HCEC 1CT (cell line): ENCODE measurements at regions not wholly inside any gene's neighbourhood (a gene's known extent, or its start where the extent isn't known, plus 50 kb on each side); places are given as distances from the start of the nearest gene placed in this dataset.

Source experiments
- DNase-seq: peaks from one replicate; pipeline ENCODE4 v3.0.0-alpha.2; 2017

GRCh38 chr6:21524201-21524600, 69.3 kb upstream of the SOX4 start:
- no peak for DNase-seq

GRCh38 chr6:21526974-21527373, 66.6 kb upstream of the SOX4 start:
- DNase-seq, result no peak

GRCh38 chr6:21527731-21528130, 65.8 kb upstream of the SOX4 start:
- DNase-seq, result no peak

- DNase-seq, result no peak
Measured at GRCh38 chr6:21529431-21529830, 64.1 kb upstream of the SOX4 start.

GRCh38 chr6:21531393-21531792, 62.2 kb upstream of the SOX4 start:
- DNase-seq, result no peak

GRCh38 chr6:21533678-21534077, 59.9 kb upstream of the SOX4 start:
- DNase-seq, result no peak

GRCh38 chr6:21536280-21536766, 57.2 kb upstream of the SOX4 start:
- no peak for DNase-seq

GRCh38 chr6:21537637-21538036, 55.9 kb upstream of the SOX4 start:
- DNase-seq, result no peak

- peak; percentile 25 for DNase-seq
Measured at GRCh38 chr6:21538186-21538798, 55.3 kb upstream of the SOX4 start.

GRCh38 chr6:21539621-21540100, 53.9 kb upstream of the SOX4 start:
- no peak for DNase-seq
